ENCODE measurements at regions not wholly inside any gene's neighbourhood (a gene's known extent, or its start where the extent isn't known, plus 50 kb on each side); places are given as distances from the start of the nearest gene placed in this dataset.
"Not testable (repeated sequence)": the region's sequence is repeated elsewhere in the genome, so short reads cannot be mapped to it uniquely, and the experiment has no call there.

DNA sequence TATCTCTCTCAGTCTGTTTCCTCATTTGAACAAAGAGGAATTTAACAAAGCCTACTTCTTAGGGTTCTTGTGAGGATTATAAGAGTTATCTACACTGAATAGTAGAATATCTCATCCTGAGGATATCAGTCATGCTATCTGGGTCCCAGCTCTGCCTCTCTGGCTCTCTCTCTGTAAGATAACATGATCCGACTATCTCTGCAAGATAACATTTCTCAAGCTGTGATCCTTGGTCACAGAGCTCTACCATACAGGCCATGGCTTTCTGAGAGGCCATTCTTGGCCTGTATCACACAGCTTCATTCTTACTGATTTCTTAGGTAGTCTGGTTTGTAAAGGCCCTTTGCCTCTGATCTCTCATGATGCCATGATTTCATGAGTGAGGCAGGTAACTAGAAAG, 71.0 kb upstream of the TRABD2B start:
- Histone ChIP-seq H4K20me1 (ENCODE audit: low read length) (no peaks in the 10 kb centered on the region), H3K9me2 (replicated peaks; ENCODE audit: low read length) (no peaks in the 10 kb centered on the region), H3K4me2 (ENCODE audit: low read length) (no peak overlapping the region), H3K4me1 (ENCODE audit: insufficient read depth, low read length) (peaks cover 6% of the 10 kb centered on the region; the same call in 1 of the 2 replicates), H2AFZ (ENCODE audit: low read length) (no peak overlapping the region), H3K36me3 (ENCODE audit: low read depth, low read length) (no peaks in the 10 kb centered on the region), H3K27me3 (ENCODE audit: low read length) (no peaks in the 10 kb centered on the region), H3K4me3 (ENCODE audit: low read length) (no peak overlapping the region), H3F3A (ENCODE audit: low read length, unreplicated experiment) (no peaks in the 10 kb centered on the region), H3K79me2 (ENCODE audit: low read length) (no peaks in the 10 kb centered on the region), H3K27ac (ENCODE audit: low read length) (no peak overlapping the region), H3K9ac (ENCODE audit: low read length) (no peak overlapping the region), H3K9me3 (ENCODE audit: low read length) (no peaks in the 10 kb centered on the region)
- ATAC-seq (no peak), DNase-seq (no peak)
- ChIA-PET CTCF (no interaction called here), POLR2A (ENCODE audit: unreplicated experiment) (no interaction called here)
- TF ChIP-seq, protein P1, sequence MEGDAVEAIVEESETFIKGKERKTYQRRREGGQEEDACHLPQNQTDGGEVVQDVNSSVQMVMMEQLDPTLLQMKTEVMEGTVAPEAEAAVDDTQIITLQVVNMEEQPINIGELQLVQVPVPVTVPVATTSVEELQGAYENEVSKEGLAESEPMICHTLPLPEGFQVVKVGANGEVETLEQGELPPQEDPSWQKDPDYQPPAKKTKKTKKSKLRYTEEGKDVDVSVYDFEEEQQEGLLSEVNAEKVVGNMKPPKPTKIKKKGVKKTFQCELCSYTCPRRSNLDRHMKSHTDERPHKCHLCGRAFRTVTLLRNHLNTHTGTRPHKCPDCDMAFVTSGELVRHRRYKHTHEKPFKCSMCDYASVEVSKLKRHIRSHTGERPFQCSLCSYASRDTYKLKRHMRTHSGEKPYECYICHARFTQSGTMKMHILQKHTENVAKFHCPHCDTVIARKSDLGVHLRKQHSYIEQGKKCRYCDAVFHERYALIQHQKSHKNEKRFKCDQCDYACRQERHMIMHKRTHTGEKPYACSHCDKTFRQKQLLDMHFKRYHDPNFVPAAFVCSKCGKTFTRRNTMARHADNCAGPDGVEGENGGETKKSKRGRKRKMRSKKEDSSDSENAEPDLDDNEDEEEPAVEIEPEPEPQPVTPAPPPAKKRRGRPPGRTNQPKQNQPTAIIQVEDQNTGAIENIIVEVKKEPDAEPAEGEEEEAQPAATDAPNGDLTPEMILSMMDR (conservative IDR thresholded peaks at IDR 0.05; ENCODE audit: low read depth, low read length), result no peak
- TF ChIP-seq EZH2phosphoT487 (IDR thresholded peaks at IDR 0.05; ENCODE audit: borderline replicate concordance, low read length) (no peak), EZH2 (IDR thresholded peaks at IDR 0.05; ENCODE audit: low read length, unreplicated experiment) (no peak)
- BruUV-seq (replicated peaks), result no TSS peak
- intact Hi-C loops (cut with micrococcal nuclease), result no loop called here

DNA sequence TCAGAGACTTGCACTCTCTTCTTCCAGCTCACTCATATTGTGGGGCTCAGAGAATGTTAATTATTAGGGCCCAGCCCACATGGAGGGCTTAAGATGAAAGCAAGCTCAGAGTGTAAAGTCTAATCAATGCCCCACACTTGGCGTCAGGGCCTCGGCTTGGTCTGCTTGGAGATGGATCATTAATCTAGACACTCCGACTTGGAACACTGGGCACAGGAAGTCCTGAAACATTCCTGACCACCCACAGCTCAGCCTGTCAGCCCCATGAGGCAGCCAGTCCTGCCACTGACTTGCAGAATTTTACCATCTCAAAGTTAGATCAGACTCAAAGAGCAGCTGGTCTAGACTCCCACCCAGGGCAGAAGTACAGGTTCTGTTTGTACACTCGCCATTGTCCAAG, 69.8 kb upstream of the TRABD2B start:
- no peak overlapping the region for H3K9ac ChIP-seq (ENCODE audit: low read length)
- no peak overlapping the region for H3K27ac ChIP-seq (ENCODE audit: low read length)
- no peak overlapping the region for H2AFZ ChIP-seq (ENCODE audit: low read length)
- no TSS peak for BruUV-seq (replicated peaks)
- H3K79me2 ChIP-seq (ENCODE audit: low read length), result no peaks in the 10 kb centered on the region
- POLR2A ChIA-PET (ENCODE audit: unreplicated experiment), result no interaction called here
- no peaks in the 10 kb centered on the region for H3K9me2 ChIP-seq (replicated peaks; ENCODE audit: low read length)
- no peak for DNase-seq
- CTCF ChIA-PET, result no interaction called here
- peaks cover 6% of the 10 kb centered on the region; the same call in 1 of the 2 replicates for H3K4me1 ChIP-seq (ENCODE audit: insufficient read depth, low read length)
- H3K4me2 ChIP-seq (ENCODE audit: low read length), result no peak overlapping the region
- no peaks in the 10 kb centered on the region for H3F3A ChIP-seq (ENCODE audit: low read length, unreplicated experiment)
- no peaks in the 10 kb centered on the region for H3K36me3 ChIP-seq (ENCODE audit: low read depth, low read length)
- intact Hi-C loops (cut with micrococcal nuclease), result no loop called here
- ATAC-seq, result no peak
- TF ChIP-seq EZH2 (IDR thresholded peaks at IDR 0.05; ENCODE audit: low read length, unreplicated experiment), result no peak
- TF ChIP-seq EZH2phosphoT487 (IDR thresholded peaks at IDR 0.05; ENCODE audit: borderline replicate concordance, low read length), result no peak
- TF ChIP-seq, protein P1 (conservative IDR thresholded peaks at IDR 0.05; ENCODE audit: low read depth, low read length), result no peak
- H3K9me3 ChIP-seq (ENCODE audit: low read length), result no peaks in the 10 kb centered on the region
- H4K20me1 ChIP-seq (ENCODE audit: low read length), result no peaks in the 10 kb centered on the region
- H3K4me3 ChIP-seq (ENCODE audit: low read length), result no peak overlapping the region
- H3K27me3 ChIP-seq (ENCODE audit: low read length), result no peaks in the 10 kb centered on the region

DNA sequence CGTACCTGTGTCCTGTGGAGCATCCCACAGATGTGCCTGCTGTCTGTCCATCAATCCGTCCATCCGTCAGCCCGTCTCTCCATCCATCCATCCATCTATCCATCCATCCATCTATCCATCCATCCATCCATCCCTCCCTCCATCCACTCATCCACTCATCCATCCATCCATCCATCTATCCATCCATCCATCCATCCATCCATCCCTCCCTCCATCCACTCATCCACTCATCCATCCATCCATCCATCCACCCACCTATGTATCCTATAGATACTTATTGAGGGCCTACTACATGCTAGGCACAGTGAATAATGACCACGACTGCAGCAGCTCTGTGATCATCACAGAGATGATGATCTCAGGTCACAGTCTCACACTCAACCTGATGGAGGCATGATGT, 67.5 kb upstream of the TRABD2B start:
- BruUV-seq (replicated peaks); H3K9me3 ChIP-seq (ENCODE audit: low read length); intact Hi-C loops (cut with micrococcal nuclease); H3K9ac ChIP-seq (ENCODE audit: low read length); ATAC-seq; H3K9me2 ChIP-seq (replicated peaks; ENCODE audit: low read length); DNase-seq; H3K4me3 ChIP-seq (ENCODE audit: low read length); H3F3A ChIP-seq (ENCODE audit: low read length, unreplicated experiment); H3K4me2 ChIP-seq (ENCODE audit: low read length); POLR2A ChIA-PET (ENCODE audit: unreplicated experiment); H3K4me1 ChIP-seq (ENCODE audit: insufficient read depth, low read length); H4K20me1 ChIP-seq (ENCODE audit: low read length); H3K79me2 ChIP-seq (ENCODE audit: low read length); H3K36me3 ChIP-seq (ENCODE audit: low read depth, low read length); H3K27me3 ChIP-seq (ENCODE audit: low read length); H2AFZ ChIP-seq (ENCODE audit: low read length); CTCF ChIA-PET; H3K27ac ChIP-seq (ENCODE audit: low read length): not testable (repeated sequence)
